ENCODE measurements at regions not wholly inside any gene's neighbourhood (a gene's known extent, or its start where the extent isn't known, plus 50 kb on each side); places are given as distances from the start of the nearest gene placed in this dataset. TPM values are rescaled to one million over a fixed set of nuclear protein-coding genes. Genes with fewer than 3 reads are reported as not detected.

Small RNAs in the stretch of these regions (small RNA-seq; reads per million reads assigned to genes)
- not detected for gene RN7SL214P

All from Karpas-422 (cell line).